ENCODE measurements at regions not wholly inside any gene's neighbourhood (a gene's known extent, or its start where the extent isn't known, plus 50 kb on each side); places are given as distances from the start of the nearest gene placed in this dataset.

DNA sequence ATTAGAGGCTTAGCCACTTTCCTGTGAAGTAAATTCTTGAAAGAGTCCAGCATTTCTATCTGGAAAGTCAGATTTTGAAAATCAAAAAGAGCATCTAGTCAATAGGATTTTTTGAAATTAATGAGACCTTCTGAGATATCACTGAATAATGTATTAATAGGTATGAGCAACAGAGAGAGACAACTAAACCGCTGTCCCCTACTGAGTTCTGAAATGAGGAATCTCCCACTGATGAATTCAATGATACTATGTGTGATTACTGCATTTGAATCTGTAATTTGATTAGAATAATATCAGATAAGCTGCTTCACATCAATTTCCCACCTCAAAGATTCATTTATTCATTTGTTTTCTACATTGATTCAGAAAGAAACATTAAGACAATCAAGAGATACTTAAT, 252.8 kb downstream of the TMX3 start:
- no peak for DNase-seq

DNA sequence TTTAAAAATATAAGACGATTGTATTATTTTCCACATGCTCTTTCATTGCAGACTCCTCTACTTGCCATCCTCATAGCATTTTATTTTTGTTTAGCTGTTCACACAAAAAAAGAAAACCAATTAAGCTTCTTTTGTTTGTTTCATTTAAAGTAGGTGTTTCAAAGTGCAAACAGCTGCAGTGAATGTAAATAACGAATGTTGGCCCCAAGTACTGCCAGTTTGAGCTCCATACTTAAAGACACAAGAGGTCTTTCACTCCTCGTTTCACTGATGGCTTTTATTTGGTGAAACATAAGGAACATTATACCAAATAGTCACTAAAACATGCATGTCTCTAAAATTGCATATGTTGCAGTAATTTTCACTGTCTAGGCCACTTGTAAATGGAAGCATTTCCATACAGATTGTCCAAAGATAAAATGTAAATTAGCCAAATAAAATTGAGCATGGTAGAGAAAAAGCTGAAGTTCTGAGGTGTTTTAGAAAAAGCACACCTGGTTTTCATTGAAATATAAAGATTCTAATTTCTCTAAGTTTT, 253.4 kb downstream of the TMX3 start:
- no peak for DNase-seq

DNA sequence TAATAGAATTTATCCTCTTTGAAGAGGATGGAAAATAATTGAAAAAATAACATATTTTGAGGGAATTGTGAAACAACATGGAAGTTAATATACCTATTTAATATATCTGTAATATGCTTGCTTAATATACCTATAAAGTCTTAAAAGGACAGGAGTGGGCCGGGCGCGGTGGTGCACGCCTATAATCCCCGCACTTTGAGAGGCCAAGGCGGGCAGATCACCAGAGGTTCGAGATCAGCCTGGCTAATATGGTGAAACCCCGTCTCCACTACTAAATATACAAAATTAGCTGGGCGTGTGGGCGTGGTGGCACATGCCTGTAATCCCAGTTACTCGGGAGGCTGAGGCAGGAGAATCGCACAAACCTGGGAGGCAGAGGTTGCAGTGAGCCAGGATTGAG, 254.9 kb downstream of the TMX3 start:
- no peak for DNase-seq

DNA sequence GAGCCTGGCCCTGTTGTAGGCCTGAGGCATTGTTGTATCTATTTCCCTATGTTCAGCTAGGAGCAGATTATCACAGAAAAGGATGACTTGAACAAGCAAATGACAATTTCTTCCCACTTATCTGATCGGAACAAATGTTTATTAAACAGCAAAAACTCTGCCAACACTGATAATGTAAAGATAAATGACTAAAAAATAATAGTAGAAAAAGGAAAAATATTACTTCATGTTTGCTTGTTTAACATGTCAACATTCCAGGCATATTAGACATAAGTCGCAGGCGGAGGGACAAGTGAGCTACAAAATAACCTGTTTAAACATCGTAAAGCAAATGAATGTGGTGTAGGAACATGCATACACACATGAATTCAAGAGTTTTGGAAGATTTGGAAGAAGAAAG, 257.9 kb downstream of the TMX3 start:
- DNase-seq: no peak

DNA sequence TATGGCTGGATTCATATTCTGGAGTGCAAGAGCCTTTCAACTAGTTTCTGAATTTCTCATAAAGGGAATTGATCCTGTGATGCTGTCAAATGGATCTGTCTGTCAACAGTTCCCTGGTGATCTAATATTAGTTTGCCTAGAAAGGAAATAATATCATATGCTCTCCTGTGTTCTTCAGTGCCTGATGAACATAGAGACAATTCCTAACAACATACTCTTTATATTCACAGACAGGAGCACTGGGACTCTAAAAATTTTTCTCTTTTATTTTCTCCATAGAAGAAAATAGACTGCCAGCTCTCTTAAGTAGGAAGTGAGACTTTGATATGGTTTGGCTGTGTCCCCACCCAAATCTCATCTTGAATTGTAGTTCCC, 259.7 kb downstream of the TMX3 start:
- DNase-seq: no peak

DNA sequence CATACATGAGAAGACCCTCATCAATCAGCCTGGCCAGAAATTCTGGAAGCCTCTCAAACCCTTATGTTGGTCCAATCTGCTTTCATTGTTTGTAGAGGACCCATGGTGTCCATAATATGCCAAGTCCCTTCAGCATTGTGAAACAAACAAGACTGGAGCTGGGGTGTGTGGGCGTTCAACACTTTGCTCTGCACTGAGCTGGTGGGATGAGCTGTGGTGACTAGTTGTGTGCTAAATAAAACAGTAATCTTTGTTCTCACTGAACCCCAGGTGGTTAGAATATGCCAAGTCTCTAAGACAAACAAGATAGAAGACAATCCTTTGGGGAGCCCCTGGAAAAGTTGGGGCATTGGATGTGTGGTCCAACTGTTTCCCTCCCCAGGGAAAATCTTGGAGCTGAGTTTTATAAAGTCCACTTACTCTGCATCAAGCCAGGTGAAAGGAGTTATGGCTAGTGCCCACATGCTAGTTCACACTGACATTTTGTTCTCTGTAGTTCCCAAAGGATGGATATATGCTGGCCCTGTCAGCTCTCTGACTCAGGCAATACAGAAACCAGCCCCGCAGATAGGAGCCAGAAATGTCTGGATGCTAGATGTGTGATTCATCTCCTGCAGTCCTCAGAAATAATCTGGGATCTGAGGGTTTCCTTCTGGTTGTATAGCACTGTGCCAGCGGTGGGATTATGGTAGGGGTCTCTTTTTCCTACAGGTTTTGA, 260.2 kb downstream of the TMX3 start:
- no peak for DNase-seq

DNA sequence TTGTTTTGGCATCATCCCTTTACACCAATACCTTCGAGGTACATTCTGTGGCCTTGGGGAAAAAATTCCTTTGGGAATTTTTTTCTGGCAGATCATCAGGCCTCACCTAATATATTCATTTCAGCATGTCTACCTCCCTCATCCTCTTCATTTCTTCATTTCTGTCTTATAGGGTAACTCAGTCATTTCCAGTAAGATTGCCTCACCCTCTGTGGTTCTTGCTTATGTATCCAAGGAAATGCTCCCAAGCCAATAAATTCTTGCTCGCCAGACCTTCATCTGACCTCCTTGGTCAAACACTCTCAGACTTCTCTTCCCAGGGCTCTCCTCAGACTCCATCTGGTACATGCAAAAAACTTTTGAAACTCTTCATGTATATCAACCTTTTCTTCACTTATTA, 265.6 kb downstream of the TMX3 start:
- no peak for DNase-seq

DNA sequence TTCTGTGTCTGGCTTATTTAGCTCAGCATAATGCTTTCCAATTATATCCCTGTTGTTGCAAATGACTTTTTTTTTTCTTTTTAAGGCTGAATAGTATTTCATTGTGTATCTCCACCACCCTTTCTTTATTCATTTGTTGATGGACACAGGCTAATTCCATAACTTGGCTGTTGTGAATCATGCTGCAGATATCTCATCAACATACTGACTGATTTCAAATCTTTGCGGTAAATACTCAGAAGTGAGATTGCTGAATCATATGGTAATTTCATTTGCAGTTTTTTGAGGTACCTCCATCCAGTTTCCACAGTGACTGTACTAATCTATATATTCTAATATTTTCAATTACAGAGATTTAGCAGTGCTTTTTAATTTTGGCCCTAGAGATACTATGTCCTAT, 266.2 kb downstream of the TMX3 start:
- DNase-seq: no peak

DNA sequence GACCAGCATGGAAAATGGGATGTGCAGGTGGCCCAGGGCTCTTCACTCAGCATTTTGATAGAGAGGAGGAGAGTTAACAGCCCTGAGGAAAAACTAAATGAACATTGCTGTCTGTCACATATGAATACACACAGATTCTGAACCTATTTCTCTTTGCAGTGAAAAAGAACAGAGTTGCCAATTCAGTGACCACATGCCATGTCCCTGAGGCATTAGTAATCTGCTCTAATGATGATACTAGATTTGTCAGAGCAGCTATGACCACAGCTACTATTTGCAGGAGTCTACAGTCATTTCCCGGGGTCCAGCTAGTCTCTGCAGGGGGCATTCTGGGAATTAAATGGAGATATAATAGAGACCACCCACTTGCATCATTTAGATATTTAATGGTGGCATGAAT, 267.6 kb downstream of the TMX3 start:
- no peak for DNase-seq

DNA sequence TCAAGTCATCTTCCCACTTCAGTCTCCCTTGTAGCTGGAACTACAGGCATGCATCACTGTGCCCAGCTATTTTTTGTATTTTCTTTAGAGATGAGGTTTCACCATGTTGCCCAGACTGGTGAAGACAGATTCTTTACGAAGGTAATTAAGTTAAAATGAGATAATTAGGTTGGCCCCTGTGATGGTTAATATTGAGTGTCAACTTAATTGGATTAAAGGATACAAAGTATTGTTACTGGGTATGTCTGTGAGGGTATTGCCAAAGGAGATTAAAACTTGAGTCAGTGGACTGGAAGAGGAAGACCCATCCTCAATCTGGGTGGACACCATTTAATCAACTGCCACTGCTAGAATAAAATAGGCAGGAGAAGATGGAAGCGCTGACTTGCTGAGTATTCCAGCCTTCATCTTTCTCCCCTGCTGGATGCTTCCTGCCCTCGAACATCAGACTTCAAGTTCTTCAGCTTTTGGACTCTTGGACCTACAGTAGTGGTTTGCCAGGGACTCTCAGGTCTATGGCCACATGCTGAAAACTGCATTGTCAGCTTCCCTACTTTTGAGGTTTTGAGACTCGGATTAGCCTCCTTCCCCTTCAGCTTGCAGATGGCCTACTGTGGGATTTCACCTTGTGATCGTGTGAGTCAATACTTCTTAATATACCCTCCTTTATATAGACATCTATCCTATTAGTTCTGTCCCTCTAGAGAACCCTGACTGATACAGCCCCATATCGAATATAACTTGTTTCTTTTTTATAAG, 269.1 kb downstream of the TMX3 start:
- DNase-seq: no peak

DNA sequence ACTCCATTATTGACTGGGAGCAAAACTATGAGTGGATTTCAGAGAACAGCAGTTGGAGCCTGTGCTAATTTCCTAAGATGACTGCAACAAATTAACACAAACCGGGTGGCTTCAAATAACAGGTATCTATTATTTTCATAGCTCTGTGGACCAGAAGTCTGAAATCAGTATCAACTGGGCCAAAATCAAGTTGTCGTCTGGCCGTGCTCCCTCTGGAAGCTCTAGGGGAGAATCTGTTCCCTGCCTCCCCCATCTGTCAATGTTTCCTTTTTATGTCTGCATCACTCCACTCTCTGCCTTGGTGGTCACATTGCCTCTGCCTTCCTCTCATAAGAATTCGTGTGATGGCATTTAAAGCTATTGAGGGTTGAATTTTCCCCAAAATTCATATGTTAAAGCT, 269.8 kb downstream of the TMX3 start:
- DNase-seq: no peak

DNA sequence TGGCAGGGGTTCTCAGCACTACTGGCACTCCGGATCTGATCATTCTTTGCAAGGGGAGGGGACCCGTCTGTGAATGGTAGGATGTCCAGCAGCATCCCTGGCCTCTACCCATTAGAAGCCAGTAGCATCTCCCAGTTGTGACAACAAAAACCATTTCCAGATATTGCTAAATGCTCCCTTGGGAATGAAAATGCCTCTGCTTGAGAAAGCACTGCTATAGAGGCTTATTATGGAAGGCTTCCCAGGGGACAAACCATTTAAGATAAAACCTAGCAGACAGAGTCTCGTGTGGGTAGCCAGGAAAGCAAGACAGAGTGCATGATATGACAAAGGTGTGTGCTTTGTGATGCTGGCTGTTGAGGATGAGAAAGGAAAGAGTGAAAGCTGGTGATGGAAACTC, 273.7 kb downstream of the TMX3 start:
- DNase-seq: no peak

DNA sequence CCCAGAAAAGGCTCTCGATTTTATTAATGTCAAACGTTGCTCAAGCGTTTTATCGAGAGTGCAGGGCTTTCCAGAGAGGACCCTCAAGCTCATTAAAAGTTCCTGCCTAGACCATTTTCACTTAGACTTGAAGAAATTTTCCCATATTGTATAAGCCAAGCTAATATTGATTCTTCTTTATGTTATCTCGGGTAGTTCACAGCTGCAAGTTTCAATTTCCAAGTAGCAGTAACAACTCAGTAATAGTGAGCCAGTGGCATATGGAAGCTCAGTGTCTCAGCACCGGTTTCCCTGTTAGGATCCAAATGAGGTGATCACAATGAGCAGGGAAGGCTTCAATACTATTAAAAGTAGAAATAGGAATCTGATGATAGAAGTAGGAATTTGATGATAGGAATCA, 274.5 kb downstream of the TMX3 start:
- DNase-seq: no peak

DNA sequence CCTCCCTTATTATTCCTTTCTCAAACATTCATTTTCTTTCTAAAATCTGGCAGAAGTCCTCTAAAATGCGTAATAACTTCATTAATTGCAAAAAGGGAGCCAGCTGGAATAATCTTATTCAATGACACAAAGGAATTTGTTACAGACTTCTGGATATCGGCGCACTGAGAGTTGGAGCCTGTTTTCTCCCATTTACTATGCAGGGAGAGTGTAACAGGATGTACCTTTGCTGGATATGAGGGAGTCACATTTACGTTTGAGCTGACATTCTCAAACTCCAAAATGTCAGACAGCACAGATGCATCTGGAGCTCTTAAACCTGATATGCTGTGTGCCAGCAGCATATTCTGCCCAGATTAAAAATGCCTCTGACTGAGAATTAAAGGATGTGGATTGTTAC, 275.3 kb downstream of the TMX3 start:
- DNase-seq: no peak

DNA sequence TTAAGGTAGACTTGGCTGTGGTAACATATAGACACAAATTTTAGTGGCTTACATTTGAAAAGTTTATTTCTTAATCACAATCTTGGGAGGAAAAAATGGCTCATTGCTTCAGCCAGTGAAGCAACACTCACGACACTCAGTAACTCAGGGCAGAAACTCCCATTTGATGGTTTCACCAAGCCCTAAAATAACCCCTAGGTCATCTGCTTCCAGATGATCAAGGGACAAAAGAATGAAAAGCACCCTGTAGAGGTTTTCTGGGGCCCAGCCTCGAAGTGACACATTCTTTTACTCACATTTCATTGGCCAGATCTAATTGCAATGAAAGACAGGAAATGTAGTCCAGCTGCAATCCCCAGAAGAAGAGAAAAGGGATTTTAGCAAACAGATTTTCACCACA, 275.9 kb downstream of the TMX3 start:
- no peak for DNase-seq

DNA sequence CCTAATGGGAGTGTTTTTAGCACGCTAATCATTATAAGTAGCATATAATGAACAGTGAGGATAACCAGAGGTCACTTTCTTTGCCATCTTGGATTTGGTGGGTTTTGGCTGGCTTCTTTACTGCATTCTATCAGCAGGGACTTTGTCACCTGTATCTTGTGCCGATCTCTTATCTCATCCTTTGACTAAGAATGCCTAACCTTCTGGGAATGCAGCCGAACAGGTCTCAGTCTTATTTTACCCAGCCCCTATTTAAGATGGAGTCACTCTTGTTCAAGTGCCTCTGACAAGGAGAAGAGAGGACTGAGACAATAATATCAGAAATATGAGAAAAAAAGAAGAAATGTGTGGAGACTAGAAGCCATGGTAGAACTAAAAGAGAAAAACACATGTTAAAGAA, 276.4 kb downstream of the TMX3 start:
- no peak for DNase-seq

DNA sequence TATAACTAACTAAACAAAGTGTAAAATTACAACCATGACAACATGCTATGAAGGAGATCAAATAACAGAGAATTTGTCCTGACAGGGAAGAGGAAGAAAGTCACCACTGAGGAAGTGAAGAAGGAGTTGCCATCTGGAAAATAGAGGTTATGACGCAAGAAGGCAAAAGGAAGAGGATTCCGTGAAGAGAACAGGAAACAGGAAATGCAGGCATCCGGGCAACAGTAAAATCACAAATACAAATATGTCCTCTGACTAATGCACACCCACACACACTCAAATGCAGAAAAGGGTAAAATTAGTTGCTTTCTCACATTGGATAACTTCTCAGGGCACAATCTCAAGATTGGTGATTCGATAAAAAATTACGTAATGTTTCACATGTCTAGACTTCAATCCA, 278.4 kb downstream of the TMX3 start:
- DNase-seq: no peak

DNA sequence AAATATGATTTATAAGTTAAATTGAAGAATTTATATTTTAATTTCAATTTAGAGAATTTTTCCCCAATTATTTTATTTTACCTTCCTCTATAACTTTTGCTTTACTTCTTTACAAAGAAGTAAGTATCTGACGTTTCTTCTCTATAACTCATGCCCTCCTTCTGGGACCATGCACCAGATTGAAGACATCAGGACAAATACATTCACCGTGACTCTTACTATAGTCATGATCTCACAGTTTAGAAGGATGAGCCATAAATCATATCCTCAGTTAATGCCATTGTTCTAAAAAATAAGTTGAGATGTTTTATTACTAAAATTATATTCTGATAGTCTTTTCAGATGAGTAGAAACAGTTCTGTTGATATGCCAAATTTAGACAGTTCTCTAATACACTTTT, 279.3 kb downstream of the TMX3 start:
- DNase-seq: no peak

DNA sequence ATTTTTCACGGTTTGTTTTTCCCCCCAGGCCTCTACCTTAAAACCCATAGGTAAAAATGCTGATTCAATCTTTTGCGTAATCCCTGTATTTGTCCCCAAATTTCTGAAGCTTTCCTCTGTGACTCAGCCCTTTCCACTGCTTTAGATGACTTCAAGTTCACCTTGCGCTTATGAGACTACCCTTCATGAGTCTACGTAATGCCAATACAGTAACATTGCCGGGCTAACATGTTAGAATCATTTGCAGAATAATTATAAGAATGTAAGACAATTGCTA, 283.0 kb downstream of the TMX3 start:
- DNase-seq: no peak

DNA sequence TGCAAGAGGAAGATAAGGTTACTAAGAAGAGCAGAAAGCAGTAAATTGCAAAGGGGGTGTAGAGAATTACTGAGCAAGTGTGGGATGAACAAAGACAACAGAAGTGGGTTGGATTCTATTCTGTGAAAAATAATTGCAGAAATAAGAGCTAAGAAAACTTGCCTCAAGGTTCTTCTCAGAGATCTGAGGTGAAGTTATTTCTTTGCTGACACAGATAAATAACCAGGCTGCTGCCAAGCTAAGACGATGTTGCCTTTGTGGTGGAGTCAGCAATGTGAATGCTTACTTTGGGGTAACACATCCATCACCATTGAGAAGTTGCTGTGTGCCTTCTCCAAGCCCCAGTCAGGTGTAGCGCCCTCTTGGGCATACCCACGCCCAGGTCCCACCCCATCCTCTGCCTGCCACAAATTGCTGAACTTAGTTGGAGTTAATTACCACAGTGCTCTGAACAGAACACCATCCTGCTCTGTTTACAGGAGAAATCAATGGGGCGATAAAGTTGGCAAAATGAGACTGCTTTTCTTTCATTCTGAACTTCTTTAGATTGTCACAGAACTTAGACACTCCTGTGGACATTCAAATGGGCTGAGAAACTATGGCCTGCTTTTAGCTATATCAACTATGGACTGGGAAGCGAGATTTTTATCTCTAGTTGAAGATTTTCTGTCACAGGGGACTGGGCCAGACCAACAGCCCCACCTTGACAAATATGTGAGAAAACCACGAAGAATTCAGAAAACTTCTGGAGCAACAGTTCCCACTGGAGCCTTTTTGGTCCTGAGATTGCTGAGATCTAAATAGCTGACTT, 283.6 kb downstream of the TMX3 start:
- no peak for DNase-seq

DNA sequence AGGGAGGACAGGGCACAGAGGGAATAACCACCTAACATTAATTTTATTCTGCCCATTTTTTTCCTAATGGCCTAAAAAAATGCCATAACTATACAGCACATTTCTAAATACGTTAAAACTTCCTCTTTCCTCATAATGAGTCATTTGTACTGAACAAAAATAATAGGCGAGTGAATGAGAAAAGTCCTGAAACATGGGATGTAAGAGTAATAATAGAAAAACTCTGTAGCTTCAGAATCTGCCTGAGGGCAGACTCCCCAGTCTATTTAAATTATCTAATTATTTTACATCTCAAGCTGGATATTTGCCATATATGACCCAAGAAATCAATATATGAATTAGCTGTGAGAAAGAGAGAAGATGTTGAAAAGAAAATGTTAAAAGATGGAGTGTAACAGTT, 285.1 kb downstream of the TMX3 start:
- DNase-seq: no peak

DNA sequence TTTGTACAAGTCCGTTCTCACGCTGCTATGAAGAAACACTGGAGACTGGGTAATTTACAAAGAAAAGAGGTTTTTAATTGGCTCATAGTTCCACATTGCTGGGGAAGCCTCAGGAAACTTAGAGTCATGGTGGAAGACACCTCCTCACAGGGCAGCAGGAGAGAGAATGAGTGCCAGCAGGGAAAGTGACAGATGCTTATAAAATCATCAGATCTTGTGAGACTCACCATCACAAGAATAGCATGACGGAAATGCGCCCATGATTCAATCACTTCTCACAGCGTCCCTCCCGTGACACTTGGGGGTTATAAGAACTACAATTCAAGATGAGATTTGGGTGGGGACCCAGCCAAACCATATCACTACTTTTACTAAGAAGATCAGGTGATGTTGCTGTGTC, 285.8 kb downstream of the TMX3 start:
- DNase-seq: no peak

DNA sequence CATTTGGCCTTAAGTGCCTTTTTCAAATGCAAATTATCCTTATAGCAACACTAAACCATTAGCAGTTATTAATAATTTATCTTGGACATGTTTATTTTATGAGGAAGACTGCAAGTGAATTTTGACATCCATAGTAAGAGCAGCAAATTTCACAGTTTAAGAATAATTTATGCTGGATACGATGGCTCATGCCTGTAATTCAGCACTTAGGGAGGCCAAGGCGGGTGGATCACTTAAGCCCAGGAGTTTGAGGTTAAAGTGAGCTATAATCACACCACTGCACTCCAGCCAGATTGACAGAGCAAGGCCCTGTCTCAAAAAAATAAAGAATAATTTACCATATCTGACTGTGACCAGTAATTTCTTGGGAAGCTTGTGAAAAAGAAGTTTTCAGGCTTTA, 286.2 kb downstream of the TMX3 start:
- DNase-seq: no peak

DNA sequence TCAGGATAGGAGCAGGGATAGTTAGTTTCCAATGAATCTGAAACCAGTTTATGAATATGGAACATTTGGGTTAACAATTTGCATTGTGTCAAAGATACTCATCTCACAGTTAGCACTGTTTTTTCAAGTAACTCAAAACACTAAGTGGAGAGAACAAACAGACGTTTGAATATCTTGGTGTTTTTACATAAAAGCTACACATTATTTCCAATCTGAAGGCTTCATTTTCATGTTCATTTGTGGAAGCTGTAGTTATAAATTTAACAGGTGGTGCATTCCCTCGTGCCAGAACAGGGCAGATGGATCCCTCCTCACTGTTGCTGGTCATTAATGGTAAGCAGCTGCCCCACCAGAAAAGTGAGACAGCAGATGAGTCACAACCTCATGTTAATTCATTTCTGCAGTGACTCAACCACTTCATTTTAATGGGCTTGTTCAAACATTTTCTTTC, 286.9 kb downstream of the TMX3 start:
- no peak for DNase-seq
